ENCODE measurements at regions not wholly inside any gene's neighbourhood (a gene's known extent, or its start where the extent isn't known, plus 50 kb on each side); places are given as distances from the start of the nearest gene placed in this dataset.

DNA sequence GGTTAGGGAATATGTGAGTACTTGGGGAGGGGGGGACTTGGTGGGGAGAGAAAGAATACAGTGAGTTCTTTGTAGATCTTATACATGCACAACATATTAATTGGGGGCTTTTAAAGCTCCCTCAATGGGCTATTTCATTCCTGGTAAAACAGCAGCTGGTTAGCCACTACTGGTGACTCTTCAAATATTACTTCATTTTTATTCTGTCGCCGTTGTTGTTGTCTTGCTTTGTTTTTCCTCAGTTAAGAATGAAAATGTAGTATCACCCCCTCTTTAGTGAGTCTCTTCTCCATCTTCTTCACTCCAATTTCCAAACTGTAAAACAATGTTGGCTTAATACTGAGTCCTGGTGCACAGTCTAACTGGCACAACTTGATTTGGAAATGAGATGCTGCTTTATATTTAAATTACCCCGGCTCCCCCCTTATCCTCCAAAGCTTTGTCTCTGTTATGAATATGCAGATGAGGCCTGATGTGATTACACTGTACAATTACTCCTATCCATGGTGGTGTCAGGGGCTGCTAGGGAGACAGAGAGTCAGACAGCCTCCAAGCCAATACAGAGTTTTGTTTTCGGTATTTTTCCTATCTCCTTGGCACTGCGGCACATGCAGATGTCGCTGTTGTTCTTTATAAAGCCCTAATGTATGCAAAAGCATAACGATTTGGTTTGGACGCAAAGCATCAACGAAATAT, 256.9 kb upstream of the PMFBP1 start:
- no peak for DNase-seq (ENCODE audit: low read depth)
- no peak overlapping the region for H3K4me3 ChIP-seq (ENCODE audit: low read depth, low read length)

DNA sequence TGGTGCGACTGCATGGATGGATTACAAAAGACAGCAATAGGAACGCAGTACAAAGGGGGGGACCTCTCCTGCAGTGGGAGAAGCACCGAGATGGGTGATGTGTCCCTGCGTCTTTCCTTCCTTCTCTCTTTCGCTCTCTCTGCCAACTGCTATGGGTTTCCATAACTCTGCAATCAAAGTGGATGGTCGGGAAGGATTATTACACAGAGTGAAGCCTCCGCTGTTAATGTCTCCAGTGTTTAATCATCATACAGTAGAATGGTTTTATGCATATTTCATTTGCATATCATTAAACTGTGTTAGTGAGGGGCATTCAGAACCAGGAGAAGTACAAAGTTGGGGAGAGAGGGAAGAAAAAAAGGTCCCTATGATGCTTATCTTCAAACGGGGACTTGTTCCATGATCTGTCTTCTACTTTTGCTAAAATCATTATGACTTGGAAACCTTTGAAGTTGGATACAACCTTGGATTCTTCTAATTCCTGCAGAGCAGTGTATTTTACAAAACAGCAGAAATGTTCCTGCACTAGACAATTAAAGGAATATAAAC, 255.9 kb upstream of the PMFBP1 start:
- no peak overlapping the region for H3K4me3 ChIP-seq (ENCODE audit: low read depth, low read length)
- no peak for DNase-seq (ENCODE audit: low read depth)

DNA sequence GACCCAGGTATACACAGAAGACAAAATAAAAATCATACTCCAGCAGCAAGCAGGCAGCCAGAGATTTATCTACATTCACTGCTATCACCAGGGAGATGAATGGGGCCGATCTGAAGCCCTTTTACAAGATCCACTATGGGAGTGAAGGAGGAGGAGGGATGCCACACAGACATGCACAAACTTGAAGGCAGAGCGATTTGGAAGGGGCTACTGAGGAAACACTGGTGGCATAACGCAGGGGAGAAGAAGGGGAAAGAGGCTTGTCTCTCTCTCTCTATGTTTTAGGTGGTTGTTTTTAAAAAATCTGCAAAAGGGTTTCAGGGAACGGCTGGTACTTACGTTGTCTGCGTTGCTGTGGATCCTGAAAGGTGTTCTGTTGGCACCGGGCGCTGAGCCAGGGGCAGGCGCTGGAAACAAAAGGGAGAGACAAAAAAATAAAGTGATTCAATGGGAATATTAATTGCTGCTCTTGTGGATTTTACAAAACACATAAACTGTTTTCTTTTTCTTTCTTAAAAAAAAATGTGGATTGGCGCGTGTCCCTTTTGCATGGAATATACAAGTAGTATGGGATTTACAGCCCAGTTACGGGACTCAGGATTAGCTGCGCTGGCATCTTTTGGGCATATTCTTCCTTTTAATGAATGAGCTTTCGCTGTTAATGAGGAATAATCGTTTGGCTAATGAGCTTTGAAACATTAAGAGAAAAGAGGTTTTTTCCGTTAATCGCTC, 255.3 kb upstream of the PMFBP1 start:
- no peak overlapping the region for H3K4me3 ChIP-seq (ENCODE audit: low read depth, low read length)
- DNase-seq (ENCODE audit: low read depth) = no peak

DNA sequence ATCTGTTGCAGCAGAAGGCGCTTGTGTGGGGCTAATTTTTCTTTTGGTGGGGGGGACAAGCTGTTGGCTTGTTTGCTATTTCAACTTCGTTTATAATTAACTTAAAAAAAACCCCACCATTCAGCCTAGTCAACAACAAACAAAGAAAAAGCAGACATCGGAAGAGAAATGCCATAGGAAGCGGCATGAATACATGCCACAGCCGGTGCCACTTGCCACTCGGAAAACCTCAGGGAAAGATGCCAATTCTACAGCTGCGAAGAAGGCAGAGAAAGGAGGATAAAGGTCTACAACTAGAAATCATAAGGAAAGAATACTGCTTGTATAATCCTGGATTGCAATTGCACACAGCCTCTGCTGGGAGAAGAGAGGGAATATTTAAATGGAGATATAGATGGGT, 254.4 kb upstream of the PMFBP1 start:
- no peak for DNase-seq (ENCODE audit: low read depth)
- H3K4me3 ChIP-seq (ENCODE audit: low read depth, low read length) = no peak overlapping the region

DNA sequence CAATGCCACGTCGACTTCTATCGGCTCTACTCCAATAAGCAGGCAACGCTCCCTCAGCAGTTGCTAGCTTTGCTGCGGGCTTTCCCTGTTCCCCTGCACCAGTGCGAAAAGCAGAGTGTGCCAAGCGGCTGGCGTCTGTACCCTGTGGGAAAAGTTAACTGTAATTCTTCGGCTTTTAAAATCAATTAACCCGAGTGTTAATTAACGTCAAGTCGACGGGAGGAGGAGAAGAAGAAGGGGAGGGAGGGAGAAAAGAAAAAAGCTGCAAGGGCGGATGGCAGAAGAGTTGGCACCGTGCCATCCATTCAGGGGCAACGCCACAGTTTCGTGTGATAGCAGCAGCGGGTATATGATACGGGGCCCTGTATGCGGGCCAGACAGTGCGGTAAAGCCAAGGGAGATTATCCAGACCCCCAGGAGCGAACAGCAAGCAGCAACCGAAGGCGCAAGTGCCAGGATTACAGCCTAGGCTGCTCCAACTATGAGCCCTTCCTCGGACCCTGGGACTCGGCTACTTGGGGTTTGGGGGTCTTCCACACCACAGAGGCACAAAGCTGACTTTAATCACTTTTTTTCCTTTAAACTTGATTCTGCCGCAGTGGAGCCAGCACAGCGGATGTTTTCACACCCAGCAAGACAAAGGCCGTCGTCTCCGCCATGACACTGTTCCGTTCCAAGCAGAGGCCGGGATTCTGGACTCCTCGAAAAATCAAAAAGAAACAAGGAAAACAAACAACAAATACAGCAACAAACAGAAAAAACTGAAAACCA, 253.8 kb upstream of the PMFBP1 start:
- no peak for DNase-seq (ENCODE audit: low read depth)
- no peak overlapping the region for H3K4me3 ChIP-seq (ENCODE audit: low read depth, low read length)

DNA sequence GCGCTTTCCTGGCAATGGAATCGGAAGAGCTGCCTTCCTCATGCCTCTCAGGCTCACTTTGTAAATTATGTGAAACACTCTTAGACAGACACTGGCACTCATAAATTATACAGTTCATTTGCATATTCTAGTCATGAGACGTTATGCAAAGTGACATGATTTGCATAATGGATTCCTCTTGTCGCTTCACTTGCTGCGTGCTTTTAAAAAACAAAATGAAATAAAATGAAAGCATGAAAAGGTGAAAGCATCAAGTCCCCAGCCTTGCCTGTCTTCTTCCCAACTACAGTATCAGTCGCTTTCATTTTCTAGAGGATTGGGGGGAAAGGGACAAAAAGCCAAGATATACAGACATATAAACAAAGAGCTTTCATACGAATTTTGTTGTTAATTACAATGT, 252.8 kb upstream of the PMFBP1 start:
- H3K4me3 ChIP-seq (ENCODE audit: low read depth, low read length) = no peak overlapping the region
- no peak for DNase-seq (ENCODE audit: low read depth)

DNA sequence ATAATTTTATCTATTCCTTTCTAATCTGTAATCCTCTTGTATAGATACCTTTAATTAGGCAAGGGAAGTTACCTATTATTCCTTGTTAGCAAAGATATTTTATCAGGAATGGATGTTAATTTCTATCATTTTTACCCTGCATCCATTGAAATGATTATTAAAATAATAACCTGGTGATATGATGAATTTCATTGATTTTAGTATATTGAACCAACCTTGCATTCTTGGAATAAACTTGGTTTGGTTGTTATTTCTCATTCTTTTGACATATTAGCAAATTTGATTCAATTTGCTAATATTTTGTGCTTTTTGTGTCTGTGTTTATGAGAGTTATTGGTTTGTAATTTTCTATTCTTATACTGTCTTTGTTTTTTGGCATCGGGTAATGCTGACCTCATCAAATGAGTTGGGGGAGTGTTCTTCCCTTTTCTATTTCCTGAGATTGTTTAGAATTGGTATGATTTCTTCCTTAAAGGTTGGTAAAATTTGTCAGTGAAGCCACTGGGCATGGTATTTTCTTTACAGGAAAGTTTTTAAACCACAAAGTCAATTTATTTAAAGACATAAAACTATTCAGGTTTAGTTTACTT, 250.4 kb upstream of the PMFBP1 start:
- no peak overlapping the region for H3K4me3 ChIP-seq (ENCODE audit: low read depth, low read length)
- DNase-seq (ENCODE audit: low read depth) = no peak

DNA sequence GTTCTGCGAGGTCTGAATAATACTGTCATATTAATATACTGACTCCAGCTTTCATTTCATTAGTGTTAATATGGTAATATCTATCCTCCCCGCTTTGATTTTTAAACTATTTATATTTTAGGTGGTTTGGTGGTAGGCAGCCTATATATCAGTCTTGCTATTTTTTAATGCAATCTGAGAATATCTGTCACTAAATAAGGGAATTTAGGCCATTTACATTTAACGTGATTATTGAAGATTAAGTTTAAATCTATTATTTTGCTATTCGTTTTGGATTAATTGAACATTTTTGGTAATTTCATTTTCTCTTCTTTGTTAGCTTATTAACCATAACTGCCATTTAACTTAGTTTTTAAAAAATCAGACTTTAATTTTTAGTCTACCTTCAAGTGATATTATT, 247.7 kb upstream of the PMFBP1 start:
- no peak for DNase-seq (ENCODE audit: low read depth)

DNA sequence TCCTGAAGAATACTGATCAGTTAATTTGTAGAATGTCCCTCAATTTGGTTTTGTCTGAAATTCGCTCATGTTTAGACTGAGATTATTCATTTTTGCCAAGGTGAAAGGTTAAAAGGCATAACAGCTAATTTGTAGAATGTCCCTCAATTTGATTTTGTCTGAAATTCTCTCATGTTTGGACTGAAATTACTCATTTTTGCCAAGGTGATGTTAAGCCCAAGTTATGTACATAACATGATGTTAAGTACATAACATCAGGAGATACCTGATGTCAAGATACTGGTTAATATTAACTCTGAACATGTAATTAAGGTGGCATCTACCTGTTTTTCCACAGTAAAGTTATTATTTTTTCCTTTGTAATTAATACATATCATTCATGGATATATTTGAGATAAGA, 243.4 kb upstream of the PMFBP1 start:
- DNase-seq (ENCODE audit: low read depth) = no peak
- H3K4me3 ChIP-seq (ENCODE audit: low read depth, low read length) = no peak overlapping the region

More for the DNA sequence above, 247.7 kb upstream of the PMFBP1 start:
- no peak overlapping the region for H3K4me3 ChIP-seq (ENCODE audit: low read depth, low read length)

DNA sequence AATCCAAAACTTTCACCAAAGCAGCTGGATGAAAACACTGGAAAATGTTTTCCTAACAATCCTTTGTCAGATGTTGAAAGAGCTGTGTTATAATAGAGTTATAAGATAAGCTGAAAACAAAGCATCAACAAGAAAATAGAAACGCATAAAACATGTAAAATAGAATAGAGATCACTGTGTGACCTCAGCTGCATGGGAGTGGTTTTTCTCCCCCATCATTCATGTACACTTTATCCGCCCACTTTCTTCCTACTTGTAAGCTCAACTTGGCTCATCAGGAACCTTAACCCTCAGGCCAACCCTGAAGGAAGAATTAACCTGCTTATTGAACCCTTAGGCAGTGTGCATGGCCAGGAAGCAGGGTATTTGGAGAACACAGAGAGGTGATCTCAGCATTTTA, 238.5 kb upstream of the PMFBP1 start:
- no peak for DNase-seq (ENCODE audit: low read depth)
- no peak overlapping the region for H3K4me3 ChIP-seq (ENCODE audit: low read depth, low read length)

DNA sequence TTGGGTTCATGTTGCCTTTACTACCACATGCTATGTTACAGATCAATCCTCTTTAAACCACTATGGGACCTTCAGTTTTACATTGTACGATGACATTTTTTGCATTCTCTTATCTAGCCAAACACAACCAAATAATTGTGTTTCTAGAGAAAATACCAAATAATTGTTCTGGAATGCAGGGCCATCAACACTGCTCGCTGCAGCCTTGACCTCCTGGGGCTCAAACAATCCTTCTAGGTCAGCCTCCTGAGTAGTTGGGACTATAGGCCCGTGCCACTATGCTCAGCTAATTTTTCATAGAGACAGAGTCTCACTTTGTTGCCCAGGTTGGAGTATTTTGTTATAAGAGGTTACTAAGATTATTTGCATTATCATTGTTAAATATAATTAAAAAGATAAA, 237.5 kb upstream of the PMFBP1 start:
- H3K4me3 ChIP-seq (ENCODE audit: low read depth, low read length) = no peak overlapping the region
- DNase-seq (ENCODE audit: low read depth) = no peak

DNA sequence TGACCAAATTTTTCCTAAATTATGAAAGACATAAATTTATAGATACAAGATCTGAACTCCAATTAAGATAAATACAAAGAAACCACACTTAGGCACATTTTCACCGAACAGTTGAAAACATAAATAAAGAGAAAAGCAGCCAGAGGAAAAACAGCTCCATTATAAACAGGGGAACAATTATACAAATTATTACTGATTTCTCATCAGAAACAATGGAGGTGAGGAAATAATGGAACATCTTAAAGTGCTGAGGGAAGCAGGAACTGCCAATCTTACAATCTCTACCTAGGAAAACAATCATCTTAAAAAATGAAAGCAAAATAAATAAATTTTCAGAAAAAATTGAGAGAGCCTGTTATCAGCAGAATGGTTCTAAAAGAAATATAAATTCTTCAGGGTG, 234.4 kb upstream of the PMFBP1 start:
- DNase-seq (ENCODE audit: low read depth) = no peak
- no peak overlapping the region for H3K4me3 ChIP-seq (ENCODE audit: low read depth, low read length)

DNA sequence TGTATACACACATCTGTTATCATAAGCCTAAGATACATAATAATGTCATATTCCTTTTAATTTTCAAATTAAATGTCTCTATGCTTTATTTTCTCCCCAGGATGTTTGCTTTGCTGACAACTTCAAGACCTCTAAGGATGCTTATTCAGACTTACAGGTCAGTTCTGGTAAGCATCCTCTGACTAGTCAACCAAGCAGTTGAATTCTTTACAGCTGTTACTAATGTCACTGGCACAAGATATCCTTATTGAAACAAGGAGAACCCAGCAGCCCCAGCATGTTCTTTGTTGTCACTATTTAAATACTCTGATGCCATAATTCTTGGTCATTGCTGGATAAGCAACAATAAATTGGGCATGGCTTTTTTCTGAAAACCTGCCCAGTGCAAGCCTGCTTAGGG, 232.3 kb upstream of the PMFBP1 start:
- peak; percentile 15 for DNase-seq (ENCODE audit: low read depth)
- H3K4me3 ChIP-seq (ENCODE audit: low read depth, low read length) = no peak overlapping the region

DNA sequence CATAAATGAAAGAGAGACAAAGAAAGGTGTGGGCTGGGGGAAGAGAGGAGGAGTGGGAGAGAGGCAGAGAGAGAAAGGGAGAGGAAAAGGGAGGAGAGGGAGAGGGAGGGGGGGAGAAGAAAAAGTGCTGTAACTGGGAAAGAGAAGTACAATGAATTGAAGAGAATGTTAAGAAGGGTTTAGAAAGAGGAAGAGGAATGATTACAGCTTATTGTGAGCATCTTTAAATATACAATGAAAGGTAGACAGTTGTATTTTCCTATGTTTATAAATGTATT, 229.1 kb upstream of the PMFBP1 start:
- no peak overlapping the region for H3K4me3 ChIP-seq (ENCODE audit: low read depth, low read length)
- no peak for DNase-seq (ENCODE audit: low read depth)

DNA sequence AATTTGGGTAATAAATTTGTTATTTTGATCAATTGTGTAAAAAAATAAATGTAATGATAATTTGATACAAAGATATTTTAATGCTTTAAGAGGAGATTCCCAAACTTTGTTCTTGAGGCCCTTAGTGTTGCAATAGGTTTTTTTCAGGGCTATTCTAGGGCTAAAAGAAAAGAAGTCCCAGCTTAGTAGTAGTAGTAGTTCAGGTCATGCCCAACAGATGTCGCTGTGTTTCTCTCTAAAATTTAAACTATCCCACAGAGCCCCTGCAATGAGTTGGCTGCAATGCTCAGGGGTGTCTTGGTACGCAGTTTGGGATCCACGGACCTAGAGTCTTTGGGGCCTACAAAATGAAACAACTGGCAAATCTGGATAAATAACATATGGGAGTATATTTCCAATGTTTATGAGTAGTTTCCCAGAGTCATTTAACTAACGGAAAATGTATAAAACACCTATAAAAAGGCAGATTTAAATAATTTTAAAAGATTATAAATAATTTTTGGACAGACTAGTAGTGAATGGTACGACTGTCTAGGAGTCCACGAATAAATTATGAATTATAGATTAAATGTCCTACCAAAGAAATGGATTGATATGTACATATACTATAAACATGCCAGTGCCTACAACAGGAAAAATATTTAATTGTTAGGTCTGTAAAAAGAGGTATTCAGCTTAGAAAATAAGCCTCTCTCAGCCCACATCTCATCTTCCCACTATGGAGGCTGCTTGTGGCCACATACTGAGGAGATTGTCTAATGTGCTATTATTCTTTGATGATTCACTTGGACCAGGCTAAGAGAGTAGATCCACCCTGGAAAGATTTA, 228.5 kb upstream of the PMFBP1 start:
- DNase-seq (ENCODE audit: low read depth) = peak; percentile 20
- H3K4me3 ChIP-seq (ENCODE audit: low read depth, low read length) = no peak overlapping the region

DNA sequence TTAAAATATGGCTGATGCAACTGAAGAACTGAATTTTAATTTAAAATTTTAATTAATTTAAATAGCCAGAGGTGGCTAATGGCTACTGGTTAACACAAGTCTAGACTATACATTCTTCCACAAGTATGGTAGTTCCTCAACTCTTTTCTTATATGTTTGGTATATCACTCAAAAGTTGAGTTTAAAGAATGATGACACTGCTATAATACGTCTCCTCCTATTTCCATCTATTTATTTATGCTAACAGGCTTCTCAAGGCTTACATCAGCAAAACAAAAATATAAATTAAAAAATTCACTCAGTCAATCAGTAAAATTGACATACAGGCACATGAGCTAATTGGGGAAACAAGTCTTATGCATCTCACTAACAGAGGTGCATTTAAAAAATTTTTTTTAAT, 227.9 kb upstream of the PMFBP1 start:
- no peak for DNase-seq (ENCODE audit: low read depth)
- no peak overlapping the region for H3K4me3 ChIP-seq (ENCODE audit: low read depth, low read length)

DNA sequence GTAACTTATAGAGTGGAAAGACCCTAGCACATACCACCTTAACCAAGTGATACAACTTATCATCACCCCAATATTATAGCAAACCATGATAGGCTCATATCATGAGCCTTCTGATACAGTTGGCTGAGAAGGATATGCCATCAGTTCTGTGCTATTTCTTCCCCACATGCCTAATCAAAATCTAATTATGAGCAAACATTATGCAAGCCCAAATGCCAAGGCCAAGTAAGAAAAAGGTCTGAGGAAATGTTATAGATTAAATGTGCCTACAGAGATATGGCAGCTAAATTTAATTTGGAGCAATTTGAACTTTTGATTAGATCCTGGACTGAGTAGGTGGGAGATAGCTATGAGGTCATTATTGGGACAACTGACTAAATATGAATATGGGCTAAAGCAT, 225.9 kb upstream of the PMFBP1 start:
- H3K4me3 ChIP-seq (ENCODE audit: low read depth, low read length) = no peak overlapping the region
- no peak for DNase-seq (ENCODE audit: low read depth)

DNA sequence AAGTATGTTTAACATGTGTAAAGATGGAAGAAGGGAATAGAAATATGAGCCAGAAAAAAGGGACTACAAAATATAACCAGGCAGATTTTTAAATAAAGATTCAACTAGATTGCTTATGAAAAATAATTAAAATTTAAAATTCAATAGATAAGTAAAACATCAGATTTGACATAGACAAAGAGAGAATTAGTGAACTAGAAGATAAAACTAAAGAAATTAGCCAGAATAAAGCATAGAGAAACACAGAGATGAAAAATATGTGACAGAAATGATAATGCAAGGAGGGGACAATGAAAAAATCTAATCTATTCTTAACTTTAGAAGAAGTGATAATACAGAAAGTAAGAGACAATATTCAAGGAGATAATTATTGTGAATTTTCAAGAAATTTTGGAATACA, 222.6 kb upstream of the PMFBP1 start:
- no peak for DNase-seq (ENCODE audit: low read depth)
- H3K4me3 ChIP-seq (ENCODE audit: low read depth, low read length) = no peak overlapping the region

DNA sequence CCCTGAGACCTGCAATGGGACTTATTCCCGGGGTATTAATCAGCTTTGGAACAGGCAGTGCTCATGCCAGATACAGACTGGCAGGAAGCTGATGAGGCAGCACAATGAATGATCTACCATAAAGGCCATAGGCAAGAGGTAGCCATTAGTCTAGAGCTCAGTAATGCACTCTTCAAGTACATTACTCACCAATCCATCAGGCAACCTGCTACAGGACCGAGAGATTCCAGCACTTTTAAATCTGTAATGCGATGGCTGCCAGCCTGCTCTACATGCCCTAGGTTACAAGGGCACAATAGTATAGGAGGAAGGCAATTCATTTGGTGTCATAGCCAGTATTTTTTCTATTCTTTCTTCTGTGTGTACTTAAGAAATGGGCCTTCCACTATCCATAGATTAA, 217.8 kb upstream of the PMFBP1 start:
- no peak overlapping the region for H3K4me3 ChIP-seq (ENCODE audit: low read depth, low read length)
- no peak for DNase-seq (ENCODE audit: low read depth)
